AG09309 (cell line): ENCODE measurements at regions not wholly inside any gene's neighbourhood (a gene's known extent, or its start where the extent isn't known, plus 50 kb on each side); places are given as distances from the start of the nearest gene placed in this dataset.

Experiments
- DNase-seq: peaks from one replicate; pipeline ENCODE4 v3.0.0-alpha.2; 2010; ENCODE audit warnings: low read depth
- H3K4me3 ChIP-seq: 2 replicates; pipeline ENCODE4 v1.5.1; 2011; ENCODE audit warnings: mild to moderate bottlenecking, low read depth, low read length, moderate library complexity; ENCODE audit not compliant: control insufficient read depth
- CTCF ChIP-seq: IDR thresholded peaks from 2 replicates; pipeline ENCODE4 v1.5.1; 2011; ENCODE audit warnings: mild to moderate bottlenecking, low read depth, low read length, inconsistent platforms; ENCODE audit not compliant: insufficient read depth, control insufficient read depth; ENCODE audit errors: missing control alignments

GRCh38 chr4:29199025-29199424 is 1521.1 kb upstream of the PCDH7 start:
- TF ChIP-seq CTCF, result no peak
- H3K4me3 ChIP-seq, result no peak overlapping the region
- DNase-seq, result no peak

GRCh38 chr4:29199485-29199884 is 1520.7 kb upstream of the PCDH7 start:
- no peak overlapping the region for H3K4me3 ChIP-seq
- no peak for DNase-seq
- TF ChIP-seq CTCF, result no peak

GRCh38 chr4:29213020-29213419 is 1507.1 kb upstream of the PCDH7 start:
- H3K4me3 ChIP-seq, result no peak overlapping the region
- no peak for DNase-seq
- no peak for TF ChIP-seq CTCF

- no peak overlapping the region for H3K4me3 ChIP-seq
- DNase-seq, result no peak
- no peak for TF ChIP-seq CTCF
These were observed 1499.4 kb upstream of the PCDH7 start for GRCh38 chr4:29220761-29221160.

- TF ChIP-seq CTCF, result no peak
- no peak overlapping the region for H3K4me3 ChIP-seq
These were observed 1495.3 kb upstream of the PCDH7 start for GRCh38 chr4:29224911-29225310.

GRCh38 chr4:29240641-29241040 is 1479.5 kb upstream of the PCDH7 start:
- no peak for DNase-seq
- TF ChIP-seq CTCF, result no peak
- H3K4me3 ChIP-seq, result no peak overlapping the region

More at GRCh38 chr4:29224911-29225310, 1495.3 kb upstream of the PCDH7 start:
- DNase-seq, result no peak

- no peak overlapping the region for H3K4me3 ChIP-seq
- no peak for DNase-seq
- TF ChIP-seq CTCF, result no peak
These were observed 1477.1 kb upstream of the PCDH7 start for GRCh38 chr4:29243054-29243453.
